IMR-90 (cell line): ENCODE measurements at regions not wholly inside any gene's neighbourhood (a gene's known extent, or its start where the extent isn't known, plus 50 kb on each side); places are given as distances from the start of the nearest gene placed in this dataset.
A peak's percentile ranks its signal among the peaks of the same experiment; 100 is the strongest.

ENCODE experiments used
- ATAC-seq: fragments of 200-7000 bp; cut with Tn5 transposase; 2 replicates; pipeline ENCODE4 v1.9.1; 2020; ENCODE audit warnings: low read depth, mild to moderate bottlenecking, moderate library complexity
- BruUV-seq: library from RNA; stranded (reverse); fragments of 400-500 nt; replicated peaks from 2 replicates; lab custom pipeline; 2021; lab: Mats Ljungman, UMichigan
- CTCF ChIA-PET: fragments of 300-600 bp; formaldehyde crosslinking; extraction: SDS; loops from one replicate; lab custom pipeline; 2021; ENCODE audit warnings: antibody characterized with exemption; lab: Yijun Ruan, JAX
- POLR2A ChIA-PET: fragments of 300-600 bp; sonication (Branson Sonifier 250); formaldehyde crosslinking; loops from one replicate; lab custom pipeline; 2022; ENCODE audit warnings: antibody characterized with exemption; ENCODE audit not compliant: unreplicated experiment; lab: Charles Lee
- DNase-seq: peaks from one replicate; pipeline ENCODE4 v3.0.0; 2013
- H2AFZ ChIP-seq: replicated peaks from 2 replicates; pipeline ENCODE3; 2013; ENCODE audit warnings: low read length, mild to moderate bottlenecking; ENCODE audit not compliant: poor library complexity
- H2AK5ac ChIP-seq: 2 replicates; pipeline ENCODE4 v1.6.1; 2013; ENCODE audit warnings: low read depth, low read length, inconsistent platforms
- H2AK9ac ChIP-seq: replicated peaks from 2 replicates; pipeline ENCODE3; 2013; ENCODE audit warnings: mild to moderate bottlenecking, low read depth, low read length, moderate library complexity; ENCODE audit not compliant: poor library complexity
- H2BK120ac ChIP-seq: 2 replicates; pipeline ENCODE4 v1.6.1; 2013; ENCODE audit warnings: low read depth, low read length, inconsistent platforms
- H2BK15ac ChIP-seq: 3 replicates; pipeline ENCODE4 v1.6.1; 2013; ENCODE audit warnings: low read depth, low read length, inconsistent platforms
- H2BK20ac ChIP-seq: 2 replicates; pipeline ENCODE4 v1.6.1; 2013; ENCODE audit warnings: low read depth, mild to moderate bottlenecking, inconsistent platforms, low read length, moderate library complexity
- H2BK5ac ChIP-seq: 2 replicates; pipeline ENCODE4 v1.6.1; 2013; ENCODE audit warnings: mild to moderate bottlenecking, low read depth, low read length, inconsistent platforms; ENCODE audit not compliant: poor library complexity, severe bottlenecking
- H3K14ac ChIP-seq: replicated peaks from 2 replicates; pipeline ENCODE4 v1.6.1; 2013; ENCODE audit warnings: low read depth, low read length, inconsistent platforms
- H3K18ac ChIP-seq: 2 replicates; pipeline ENCODE4 v1.6.1; 2013; ENCODE audit warnings: low read depth, low read length, control low read depth
- H3K23ac ChIP-seq: 2 replicates; pipeline ENCODE4 v1.6.1; 2013; ENCODE audit warnings: low read depth, low read length, inconsistent platforms
- H3K27ac ChIP-seq: 2 replicates; pipeline ENCODE4 v1.5.1; 2013; ENCODE audit warnings: mild to moderate bottlenecking, control low read depth, low read length; ENCODE audit not compliant: insufficient read depth
- H3K27me3 ChIP-seq: 2 replicates; pipeline ENCODE4 v1.6.1; 2013; ENCODE audit warnings: low read length; ENCODE audit not compliant: control insufficient read depth, insufficient read depth
- H3K36me3 ChIP-seq: 2 replicates; pipeline ENCODE4 v1.6.1; 2013; ENCODE audit warnings: low read length, mixed read lengths; ENCODE audit not compliant: control insufficient read depth, insufficient read depth
- H3K4ac ChIP-seq: 2 replicates; pipeline ENCODE4 v1.6.1; 2013; ENCODE audit warnings: low read depth, low read length, inconsistent platforms
- H3K4me1 ChIP-seq: 2 replicates; pipeline ENCODE4 v1.6.1; 2013; ENCODE audit warnings: low read length, mixed read lengths; ENCODE audit not compliant: control insufficient read depth, insufficient read depth
- H3K4me2 ChIP-seq: 2 replicates; pipeline ENCODE4 v1.6.1; 2013; ENCODE audit warnings: low read depth, mild to moderate bottlenecking, control low read depth, low read length, moderate library complexity
- H3K4me3 ChIP-seq: 2 replicates; pipeline ENCODE4 v1.5.1; 2013; ENCODE audit warnings: low read depth, mild to moderate bottlenecking, control low read depth, low read length, moderate library complexity; ENCODE audit not compliant: insufficient read depth
- H3K56ac ChIP-seq: 2 replicates; pipeline ENCODE4 v1.6.1; 2013; ENCODE audit warnings: low read length, inconsistent platforms; ENCODE audit not compliant: insufficient read depth; ENCODE audit errors: extremely low read depth
- H3K79me1 ChIP-seq, 2 experiments: 2 replicates each; pipeline ENCODE4 v1.6.1; 2013; ENCODE audit warnings: low read length in 2 of 2, inconsistent platforms in 1 of 2, low read depth in 1 of 2
- H3K9ac ChIP-seq: 2 replicates; pipeline ENCODE4 v1.6.1; 2013; ENCODE audit warnings: low read depth, low read length, control low read depth
- H3K9me1 ChIP-seq: 2 replicates; pipeline ENCODE4 v1.6.1; 2013; ENCODE audit warnings: low read length, inconsistent platforms; ENCODE audit not compliant: insufficient read depth
- H3K9me3 ChIP-seq: 2 replicates; pipeline ENCODE4 v1.6.1; 2013; ENCODE audit warnings: low read length; ENCODE audit not compliant: control insufficient read depth, insufficient read depth
- H4K20me1 ChIP-seq: 2 replicates; pipeline ENCODE4 v1.6.1; 2013; ENCODE audit warnings: low read length, inconsistent platforms; ENCODE audit not compliant: insufficient read depth
- H4K5ac ChIP-seq: 2 replicates; pipeline ENCODE4 v1.6.1; 2013; ENCODE audit warnings: mild to moderate bottlenecking, low read depth, low read length, control low read depth
- H4K8ac ChIP-seq, 2 experiments: 2 replicates each; pipeline ENCODE4 v1.6.1; 2013; ENCODE audit warnings: low read depth in 2 of 2, low read length in 2 of 2, control low read depth in 1 of 2, inconsistent platforms in 1 of 2
- H4K91ac ChIP-seq: 2 replicates; pipeline ENCODE4 v1.6.1; 2013; ENCODE audit warnings: low read depth, low read length, inconsistent platforms; ENCODE audit not compliant: insufficient read depth
- BHLHE40 ChIP-seq: fragments of 150-350 bp; IDR thresholded peaks from 2 replicates; pipeline ENCODE4 v1.6.1; 2016; ENCODE audit warnings: mild to moderate bottlenecking, low read depth, low read length
- CEBPB ChIP-seq: IDR thresholded peaks from 2 replicates; pipeline ENCODE4 v1.6.1; 2012; ENCODE audit warnings: low read depth, low read length, improper control_type of control experiment
- CHD1 ChIP-seq: IDR thresholded peaks from 2 replicates; pipeline ENCODE4 v1.6.1; 2012; ENCODE audit warnings: low read depth, low read length, improper control_type of control experiment
- CTCF ChIP-seq: conservative IDR thresholded peaks from 2 replicates; pipeline ENCODE4 v1.5.1; 2012; ENCODE audit warnings: mild to moderate bottlenecking, low read depth, low read length, improper control_type of control experiment
- ELK1 ChIP-seq: fragments of 150-350 bp; IDR thresholded peaks from 2 replicates; pipeline ENCODE4 v1.6.1; 2016; ENCODE audit warnings: low read depth, mild to moderate bottlenecking, low read length, moderate library complexity, borderline replicate concordance
- FOS ChIP-seq: fragments of 150-350 bp; IDR thresholded peaks from 2 replicates; pipeline ENCODE4 v1.6.1; 2016; ENCODE audit warnings: low read depth, low read length
- MAFK ChIP-seq: IDR thresholded peaks from 2 replicates; pipeline ENCODE4 v1.6.1; 2012; ENCODE audit warnings: low read depth, low read length, improper control_type of control experiment
- MAZ ChIP-seq: IDR thresholded peaks from 2 replicates; pipeline ENCODE4 v1.6.1; 2012; ENCODE audit warnings: low read depth, mild to moderate bottlenecking, low read length, improper control_type of control experiment, moderate library complexity, borderline replicate concordance
- MXI1 ChIP-seq: IDR thresholded peaks from 2 replicates; pipeline ENCODE4 v1.6.1; 2012; ENCODE audit warnings: low read depth, mild to moderate bottlenecking, low read length, moderate library complexity, borderline replicate concordance
- NFE2L2 ChIP-seq: fragments of 150-350 bp; IDR thresholded peaks from 2 replicates; pipeline ENCODE4 v1.6.1; 2016; ENCODE audit warnings: low read depth, mild to moderate bottlenecking, low read length
- POLR2A ChIP-seq: IDR thresholded peaks from 2 replicates; pipeline ENCODE4 v1.6.1; 2012; ENCODE audit warnings: mild to moderate bottlenecking, low read depth, low read length
- RAD21 ChIP-seq: IDR thresholded peaks from 2 replicates; pipeline ENCODE4 v1.6.1; 2012; ENCODE audit warnings: low read length, improper control_type of control experiment
- RCOR1 ChIP-seq: IDR thresholded peaks from 2 replicates; pipeline ENCODE4 v1.6.1; 2012; ENCODE audit warnings: mild to moderate bottlenecking, low read length, improper control_type of control experiment; ENCODE audit not compliant: insufficient replicate concordance
- RFX5 ChIP-seq: IDR thresholded peaks from 2 replicates; pipeline ENCODE4 v1.8.0; 2012; ENCODE audit warnings: low read depth, mild to moderate bottlenecking, low read length, moderate library complexity
- SMC3 ChIP-seq: fragments of 150-350 bp; IDR thresholded peaks from 2 replicates; pipeline ENCODE4 v1.6.1; 2016; ENCODE audit warnings: low read depth, mild to moderate bottlenecking, antibody characterized with exemption, low read length, moderate library complexity
- USF2 ChIP-seq: fragments of 150-350 bp; IDR thresholded peaks from 2 replicates; pipeline ENCODE4 v1.6.1; 2017; ENCODE audit warnings: mild to moderate bottlenecking, antibody characterized with exemption, low read length, low read depth
- WGBS, 2 experiments: methylation state at CpG; one replicate each; pipeline versions ENCODE4 v1.1.5 to v1.1.7; 2013; ENCODE audit warnings: missing lambda C conversion rate in 2 of 2; ENCODE audit not compliant: insufficient read length in 1 of 2; ENCODE audit errors: extremely low coverage in 2 of 2; 5-methylcytosine and 5-hydroxymethylcytosine counted together
- dilution Hi-C: fragments of 300-500 bp; cut with HindIII; formaldehyde crosslinking; loops from one replicate; pipeline ENCODE4 v1.14.3; 2018; ENCODE audit warnings: low sequenced_read_pairs; ENCODE audit not compliant: unreplicated experiment
- in situ Hi-C: fragments of 300-500 bp; cut with MboI; formaldehyde crosslinking; loops from 3 replicates; pipeline ENCODE4 v1.14.3; 2019; ENCODE audit warnings: low sequenced_read_pairs, inconsistent platforms, mixed read lengths
- intact Hi-C: fragments of 100-400 bp; cut with micrococcal nuclease; formaldehyde crosslinking; loops from 2 replicates; pipeline ENCODE4 v1.10.0; 2022

- intact Hi-C loops, result no loop called here
- no CpG with 5 or more reads among the region's 3 CpGs for WGBS, 2 experiments
- peak; percentile 90 for DNase-seq
- Histone ChIP-seq H3K9me3 (no peaks in the 10 kb centered on the region), H2AK9ac (no peak overlapping the region), H3K4me1 (peaks cover 7% of the 10 kb centered on the region), H3K56ac (peak overlapping the region; percentile 81), H3K9ac (no peak overlapping the region), H3K18ac (peak overlapping the region; percentile 84; the same call in 1 of the 2 replicates), H2AK5ac (peak overlapping the region; percentile 83; the same call in 1 of the 2 replicates), H2AFZ (no peak overlapping the region), H3K14ac (peak overlapping the region; percentile 72), H4K20me1 (no peaks in the 10 kb centered on the region), H3K23ac (peak overlapping the region; percentile 55), H2BK120ac (peak overlapping the region; percentile 96), H2BK5ac (peak overlapping the region; percentile 56), H3K4ac (peak overlapping the region; percentile 81; the same call in 1 of the 2 replicates), H3K36me3 (no peaks in the 10 kb centered on the region), H3K27ac (no peak overlapping the region), H4K91ac (peak overlapping the region; percentile 82; the same call in 1 of the 2 replicates), H4K5ac (no peak overlapping the region; the same call in 1 of the 2 replicates), H3K27me3 (no peaks in the 10 kb centered on the region), H3K4me2 (peak overlapping the region; percentile 20; the same call in 1 of the 2 replicates), H3K4me3 (no peak overlapping the region), H2BK20ac (peak overlapping the region; percentile 94), H3K79me1 (no peaks in the 10 kb centered on the region), H2BK15ac (peak overlapping the region; percentile 89), H4K8ac (peak overlapping the region; percentile 33 to 93; a peak in 3 of 4 replicates), H3K9me1 (peaks cover 3% of the 10 kb centered on the region; the same call in 1 of the 2 replicates)
- peak; percentile 98 for ATAC-seq
- dilution Hi-C loops, result no loop called here
- in situ Hi-C loops, result no loop called here
- POLR2A ChIA-PET, result interaction anchor here (0.8 to 0.9 kb wide), 2 partner anchors 14 to 84 kb away, joined by 3 to 4 read pairs; no protein-coding TSS in a partner anchor
- CTCF ChIA-PET, result no interaction called here
- no peak for TF ChIP-seq ELK1
- TF ChIP-seq CEBPB, result no peak
- no peak for TF ChIP-seq RFX5
- no peak for TF ChIP-seq USF2
- TF ChIP-seq CHD1, result no peak
- TF ChIP-seq CTCF, result no peak
- no peak for TF ChIP-seq MAZ
- TF ChIP-seq BHLHE40, result 0 out of 2 replicates have a peak, but pooled peaks have one; percentile 6
- no peak for TF ChIP-seq MXI1
- no peak for TF ChIP-seq SMC3
- peak; percentile 38 for TF ChIP-seq NFE2L2
- no peak for TF ChIP-seq POLR2A
- peak; percentile 59 for TF ChIP-seq FOS
- TF ChIP-seq RCOR1, result no peak
- TF ChIP-seq RAD21, result 0 out of 2 replicates have a peak, but pooled peaks have one; percentile 13
- 0 out of 2 replicates have a peak, but pooled peaks have one; percentile 3 for TF ChIP-seq MAFK
- BruUV-seq, result no TSS peak
Measured at GRCh38 chr6:71489736-71490135, 201.1 kb downstream of the OGFRL1 start.
